ENCODE measurements at regions not wholly inside any gene's neighbourhood (a gene's known extent, or its start where the extent isn't known, plus 50 kb on each side); places are given as distances from the start of the nearest gene placed in this dataset.
"Not testable (repeated sequence)": the region's sequence is repeated elsewhere in the genome, so short reads cannot be mapped to it uniquely, and the experiment has no call there.

GRCh38 chr6:140281767-140282166, 907.3 kb upstream of the CITED2 start:
- no peak for DNase-seq (ENCODE audit: low read depth, low spot score)

GRCh38 chr6:140281236-140281635, 906.8 kb upstream of the CITED2 start:
- DNase-seq (ENCODE audit: low read depth, low spot score), result no peak

- DNase-seq (ENCODE audit: low read depth, low spot score), result no peak
These were observed 902.3 kb upstream of the CITED2 start for GRCh38 chr6:140276719-140277118.

- no peak for DNase-seq (ENCODE audit: low read depth, low spot score)
These were observed 901.7 kb upstream of the CITED2 start for GRCh38 chr6:140276133-140276532.

GRCh38 chr6:140275725-140276124, 901.3 kb upstream of the CITED2 start:
- DNase-seq (ENCODE audit: low read depth, low spot score), result no peak

GRCh38 chr6:140274548-140274947, 900.1 kb upstream of the CITED2 start:
- DNase-seq (ENCODE audit: low read depth, low spot score), result no peak

GRCh38 chr6:140271759-140272377, 897.4 kb upstream of the CITED2 start:
- no peak for DNase-seq (ENCODE audit: low read depth, low spot score)

GRCh38 chr6:140269591-140270165, 895.2 kb upstream of the CITED2 start:
- DNase-seq (ENCODE audit: low read depth, low spot score), result no peak

- no peak for DNase-seq (ENCODE audit: low read depth, low spot score)
These were observed 890.0 kb upstream of the CITED2 start for GRCh38 chr6:140264431-140264830.

- DNase-seq (ENCODE audit: low read depth, low spot score), result not testable (repeated sequence)
These were observed 883.9 kb upstream of the CITED2 start for GRCh38 chr6:140258302-140258701.

GRCh38 chr6:140256248-140256647, 881.8 kb upstream of the CITED2 start:
- no peak for DNase-seq (ENCODE audit: low read depth, low spot score)

- no peak for DNase-seq (ENCODE audit: low read depth, low spot score)
These were observed 878.6 kb upstream of the CITED2 start for GRCh38 chr6:140253096-140253495.

- no peak for DNase-seq (ENCODE audit: low read depth, low spot score)
These were observed 877.7 kb upstream of the CITED2 start for GRCh38 chr6:140252099-140252498.

GRCh38 chr6:140245296-140246040, 871.0 kb upstream of the CITED2 start:
- no peak for DNase-seq (ENCODE audit: low read depth, low spot score)

- no peak for DNase-seq (ENCODE audit: low read depth, low spot score)
These were observed 862.8 kb upstream of the CITED2 start for GRCh38 chr6:140237251-140237650.

GRCh38 chr6:140236732-140237131, 862.3 kb upstream of the CITED2 start:
- no peak for DNase-seq (ENCODE audit: low read depth, low spot score)

- no peak for DNase-seq (ENCODE audit: low read depth, low spot score)
These were observed 855.8 kb upstream of the CITED2 start for GRCh38 chr6:140230282-140230681.

GRCh38 chr6:140228491-140228890, 854.0 kb upstream of the CITED2 start:
- no peak for DNase-seq (ENCODE audit: low read depth, low spot score)

GRCh38 chr6:140226637-140227036, 852.2 kb upstream of the CITED2 start:
- no peak for DNase-seq (ENCODE audit: low read depth, low spot score)

GRCh38 chr6:140225701-140226436, 851.4 kb upstream of the CITED2 start:
- no peak for DNase-seq (ENCODE audit: low read depth, low spot score)

GRCh38 chr6:140217283-140217682, 842.8 kb upstream of the CITED2 start:
- DNase-seq (ENCODE audit: low read depth, low spot score), result no peak

GRCh38 chr6:140209775-140210174, 835.3 kb upstream of the CITED2 start:
- no peak for DNase-seq (ENCODE audit: low read depth, low spot score)

Data from ELF-1 (cell line).